IMR-90 (cell line): ENCODE measurements at regions not wholly inside any gene's neighbourhood (a gene's known extent, or its start where the extent isn't known, plus 50 kb on each side); places are given as distances from the start of the nearest gene placed in this dataset.

Source experiments
- ATAC-seq: fragments of 200-7000 bp; cut with Tn5 transposase; 2 replicates; pipeline ENCODE4 v1.9.1; 2020; ENCODE audit warnings: low read depth, mild to moderate bottlenecking, moderate library complexity
- BruUV-seq: library from RNA; stranded (reverse); fragments of 400-500 nt; replicated peaks from 2 replicates; lab custom pipeline; 2021; lab: Mats Ljungman, UMichigan
- CTCF ChIA-PET: fragments of 300-600 bp; formaldehyde crosslinking; extraction: SDS; loops from one replicate; lab custom pipeline; 2021; ENCODE audit warnings: antibody characterized with exemption; lab: Yijun Ruan, JAX
- POLR2A ChIA-PET: fragments of 300-600 bp; sonication (Branson Sonifier 250); formaldehyde crosslinking; loops from one replicate; lab custom pipeline; 2022; ENCODE audit warnings: antibody characterized with exemption; ENCODE audit not compliant: unreplicated experiment; lab: Charles Lee
- DNase-seq: peaks from one replicate; pipeline ENCODE4 v3.0.0; 2013
- H2AFZ ChIP-seq: replicated peaks from 2 replicates; pipeline ENCODE3; 2013; ENCODE audit warnings: low read length, mild to moderate bottlenecking; ENCODE audit not compliant: poor library complexity
- H2AK5ac ChIP-seq: 2 replicates; pipeline ENCODE4 v1.6.1; 2013; ENCODE audit warnings: low read depth, low read length, inconsistent platforms
- H2AK9ac ChIP-seq: replicated peaks from 2 replicates; pipeline ENCODE3; 2013; ENCODE audit warnings: mild to moderate bottlenecking, low read depth, low read length, moderate library complexity; ENCODE audit not compliant: poor library complexity
- H2BK120ac ChIP-seq: 2 replicates; pipeline ENCODE4 v1.6.1; 2013; ENCODE audit warnings: low read depth, low read length, inconsistent platforms
- H2BK15ac ChIP-seq: 3 replicates; pipeline ENCODE4 v1.6.1; 2013; ENCODE audit warnings: low read depth, low read length, inconsistent platforms
- H2BK20ac ChIP-seq: 2 replicates; pipeline ENCODE4 v1.6.1; 2013; ENCODE audit warnings: low read depth, mild to moderate bottlenecking, inconsistent platforms, low read length, moderate library complexity
- H2BK5ac ChIP-seq: 2 replicates; pipeline ENCODE4 v1.6.1; 2013; ENCODE audit warnings: mild to moderate bottlenecking, low read depth, low read length, inconsistent platforms; ENCODE audit not compliant: poor library complexity, severe bottlenecking
- H3K14ac ChIP-seq: replicated peaks from 2 replicates; pipeline ENCODE4 v1.6.1; 2013; ENCODE audit warnings: low read depth, low read length, inconsistent platforms
- H3K18ac ChIP-seq: 2 replicates; pipeline ENCODE4 v1.6.1; 2013; ENCODE audit warnings: low read depth, low read length, control low read depth
- H3K23ac ChIP-seq: 2 replicates; pipeline ENCODE4 v1.6.1; 2013; ENCODE audit warnings: low read depth, low read length, inconsistent platforms
- H3K27ac ChIP-seq: 2 replicates; pipeline ENCODE4 v1.5.1; 2013; ENCODE audit warnings: mild to moderate bottlenecking, control low read depth, low read length; ENCODE audit not compliant: insufficient read depth
- H3K27me3 ChIP-seq: 2 replicates; pipeline ENCODE4 v1.6.1; 2013; ENCODE audit warnings: low read length; ENCODE audit not compliant: control insufficient read depth, insufficient read depth
- H3K36me3 ChIP-seq: 2 replicates; pipeline ENCODE4 v1.6.1; 2013; ENCODE audit warnings: low read length, mixed read lengths; ENCODE audit not compliant: control insufficient read depth, insufficient read depth
- H3K4ac ChIP-seq: 2 replicates; pipeline ENCODE4 v1.6.1; 2013; ENCODE audit warnings: low read depth, low read length, inconsistent platforms
- H3K4me1 ChIP-seq: 2 replicates; pipeline ENCODE4 v1.6.1; 2013; ENCODE audit warnings: low read length, mixed read lengths; ENCODE audit not compliant: control insufficient read depth, insufficient read depth
- H3K4me2 ChIP-seq: 2 replicates; pipeline ENCODE4 v1.6.1; 2013; ENCODE audit warnings: low read depth, mild to moderate bottlenecking, control low read depth, low read length, moderate library complexity
- H3K4me3 ChIP-seq: 2 replicates; pipeline ENCODE4 v1.5.1; 2013; ENCODE audit warnings: low read depth, mild to moderate bottlenecking, control low read depth, low read length, moderate library complexity; ENCODE audit not compliant: insufficient read depth
- H3K56ac ChIP-seq: 2 replicates; pipeline ENCODE4 v1.6.1; 2013; ENCODE audit warnings: low read length, inconsistent platforms; ENCODE audit not compliant: insufficient read depth; ENCODE audit errors: extremely low read depth
- H3K79me1 ChIP-seq, 2 experiments: 2 replicates each; pipeline ENCODE4 v1.6.1; 2013; ENCODE audit warnings: low read length in 2 of 2, inconsistent platforms in 1 of 2, low read depth in 1 of 2
- H3K9ac ChIP-seq: 2 replicates; pipeline ENCODE4 v1.6.1; 2013; ENCODE audit warnings: low read depth, low read length, control low read depth
- H3K9me1 ChIP-seq: 2 replicates; pipeline ENCODE4 v1.6.1; 2013; ENCODE audit warnings: low read length, inconsistent platforms; ENCODE audit not compliant: insufficient read depth
- H3K9me3 ChIP-seq: 2 replicates; pipeline ENCODE4 v1.6.1; 2013; ENCODE audit warnings: low read length; ENCODE audit not compliant: control insufficient read depth, insufficient read depth
- H4K20me1 ChIP-seq: 2 replicates; pipeline ENCODE4 v1.6.1; 2013; ENCODE audit warnings: low read length, inconsistent platforms; ENCODE audit not compliant: insufficient read depth
- H4K5ac ChIP-seq: 2 replicates; pipeline ENCODE4 v1.6.1; 2013; ENCODE audit warnings: mild to moderate bottlenecking, low read depth, low read length, control low read depth
- H4K8ac ChIP-seq, 2 experiments: 2 replicates each; pipeline ENCODE4 v1.6.1; 2013; ENCODE audit warnings: low read depth in 2 of 2, low read length in 2 of 2, control low read depth in 1 of 2, inconsistent platforms in 1 of 2
- H4K91ac ChIP-seq: 2 replicates; pipeline ENCODE4 v1.6.1; 2013; ENCODE audit warnings: low read depth, low read length, inconsistent platforms; ENCODE audit not compliant: insufficient read depth
- CEBPB ChIP-seq: IDR thresholded peaks from 2 replicates; pipeline ENCODE4 v1.6.1; 2012; ENCODE audit warnings: low read depth, low read length, improper control_type of control experiment
- WGBS, 2 experiments: methylation state at CpG; one replicate each; pipeline versions ENCODE4 v1.1.5 to v1.1.7; 2013; ENCODE audit warnings: missing lambda C conversion rate in 2 of 2; ENCODE audit not compliant: insufficient read length in 1 of 2; ENCODE audit errors: extremely low coverage in 2 of 2; 5-methylcytosine and 5-hydroxymethylcytosine counted together
- dilution Hi-C: fragments of 300-500 bp; cut with HindIII; formaldehyde crosslinking; loops from one replicate; pipeline ENCODE4 v1.14.3; 2018; ENCODE audit warnings: low sequenced_read_pairs; ENCODE audit not compliant: unreplicated experiment
- in situ Hi-C: fragments of 300-500 bp; cut with MboI; formaldehyde crosslinking; loops from 3 replicates; pipeline ENCODE4 v1.14.3; 2019; ENCODE audit warnings: low sequenced_read_pairs, inconsistent platforms, mixed read lengths
- intact Hi-C: fragments of 100-400 bp; cut with micrococcal nuclease; formaldehyde crosslinking; loops from 2 replicates; pipeline ENCODE4 v1.10.0; 2022
- TF ChIP-seq, protein P1 (sequence below): fragments of 150-350 bp; IDR thresholded peaks from 2 replicates; pipeline ENCODE4 v1.6.1; 2017; ENCODE audit warnings: mild to moderate bottlenecking, antibody characterized with exemption, low read length, low read depth

GRCh38 chr3:22495791-22496190, 707.3 kb upstream of the UBE2E2 start:
- Histone ChIP-seq H3K4ac (no peak overlapping the region), H2BK15ac (no peak overlapping the region), H2BK120ac (no peak overlapping the region), H2BK20ac (no peak overlapping the region), H3K4me1 (no peaks in the 10 kb centered on the region), H3K4me3 (no peak overlapping the region), H4K5ac (no peak overlapping the region), H3K4me2 (no peak overlapping the region), H2AFZ (no peak overlapping the region), H2AK9ac (no peak overlapping the region), H3K79me1 (no peaks in the 10 kb centered on the region), H2AK5ac (no peak overlapping the region), H4K91ac (no peak overlapping the region), H4K20me1 (no peaks in the 10 kb centered on the region), H3K18ac (no peak overlapping the region), H3K14ac (no peak overlapping the region), H3K9me1 (no peaks in the 10 kb centered on the region), H3K23ac (no peak overlapping the region), H2BK5ac (no peak overlapping the region), H3K36me3 (no peaks in the 10 kb centered on the region), H4K8ac (no peak overlapping the region), H3K27me3 (no peaks in the 10 kb centered on the region), H3K9ac (no peak overlapping the region), H3K9me3 (peaks cover 2% of the 10 kb centered on the region; the same call in 1 of the 2 replicates), H3K56ac (no peak overlapping the region), H3K27ac (no peak overlapping the region)
- WGBS, 2 experiments: no CpG with 5 or more reads among the region's 1 CpG
- BruUV-seq: no TSS peak
- no peak for DNase-seq
- intact Hi-C loops (no loop called here), in situ Hi-C loops (no loop called here), dilution Hi-C loops (no loop called here)
- TF ChIP-seq CEBPB: no peak
- TF ChIP-seq, protein P1, sequence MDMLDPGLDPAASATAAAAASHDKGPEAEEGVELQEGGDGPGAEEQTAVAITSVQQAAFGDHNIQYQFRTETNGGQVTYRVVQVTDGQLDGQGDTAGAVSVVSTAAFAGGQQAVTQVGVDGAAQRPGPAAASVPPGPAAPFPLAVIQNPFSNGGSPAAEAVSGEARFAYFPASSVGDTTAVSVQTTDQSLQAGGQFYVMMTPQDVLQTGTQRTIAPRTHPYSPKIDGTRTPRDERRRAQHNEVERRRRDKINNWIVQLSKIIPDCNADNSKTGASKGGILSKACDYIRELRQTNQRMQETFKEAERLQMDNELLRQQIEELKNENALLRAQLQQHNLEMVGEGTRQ: no peak
- CTCF ChIA-PET: no interaction called here
- POLR2A ChIA-PET: no interaction called here
- no peak for ATAC-seq
